GM19397 (cell line): ENCODE measurements at regions not wholly inside any gene's neighbourhood (a gene's known extent, or its start where the extent isn't known, plus 50 kb on each side); places are given as distances from the start of the nearest gene placed in this dataset.

ENCODE experiments used
- ATAC-seq: cut with Tn5 transposase; IDR thresholded peaks from one replicate; pipeline ENCODE4 v1.9.1; 2021; ENCODE audit warnings: mild to moderate bottlenecking, moderate library complexity; ENCODE audit not compliant: unreplicated experiment

GRCh38 chr7:25619963-25620799, 391.9 kb upstream of the NPVF start:
- ATAC-seq, result no peak

GRCh38 chr7:25621993-25622392, 393.7 kb upstream of the NPVF start:
- no peak for ATAC-seq

- ATAC-seq, result no peak
These were observed 394.4 kb upstream of the NPVF start for GRCh38 chr7:25622695-25623094.

- no peak for ATAC-seq
These were observed 395.8 kb upstream of the NPVF start for GRCh38 chr7:25624051-25624450.

- ATAC-seq, result no peak
These were observed 396.5 kb upstream of the NPVF start for GRCh38 chr7:25624833-25625232.

- ATAC-seq, result no peak
These were observed 397.2 kb upstream of the NPVF start for GRCh38 chr7:25625306-25625992.

- no peak for ATAC-seq
These were observed 398.3 kb upstream of the NPVF start for GRCh38 chr7:25626451-25627131.

GRCh38 chr7:25628446-25628845, 400.2 kb upstream of the NPVF start:
- no peak for ATAC-seq

- no peak for ATAC-seq
These were observed 404.3 kb upstream of the NPVF start for GRCh38 chr7:25632616-25633015.

GRCh38 chr7:25633426-25634036, 405.2 kb upstream of the NPVF start:
- ATAC-seq, result no peak

GRCh38 chr7:25636168-25636567, 407.9 kb upstream of the NPVF start:
- no peak for ATAC-seq

GRCh38 chr7:25636871-25637283, 408.6 kb upstream of the NPVF start:
- ATAC-seq, result no peak

- ATAC-seq, result no peak
These were observed 409.8 kb upstream of the NPVF start for GRCh38 chr7:25638068-25638467.

- ATAC-seq, result no peak
These were observed 410.4 kb upstream of the NPVF start for GRCh38 chr7:25638590-25639244.

GRCh38 chr7:25642849-25643248, 414.6 kb upstream of the NPVF start:
- no peak for ATAC-seq

- ATAC-seq, result no peak
These were observed 415.0 kb upstream of the NPVF start for GRCh38 chr7:25643286-25643685.

GRCh38 chr7:25643770-25644394, 415.6 kb upstream of the NPVF start:
- no peak for ATAC-seq

GRCh38 chr7:25646726-25647413, 418.6 kb upstream of the NPVF start:
- no peak for ATAC-seq

- ATAC-seq, result no peak
These were observed 419.6 kb upstream of the NPVF start for GRCh38 chr7:25647872-25648271.

GRCh38 chr7:25652366-25652765, 424.1 kb upstream of the NPVF start:
- no peak for ATAC-seq
